Activated T-helper 2 cell treated with anti-CD3 and anti-CD28 coated beads, Interferon-gamma antibody, Interleukin-2, Interleukin-4, amounts not matched to agents 10 μg/mL and 5 μg/mL and 100 μg/mL, durations not matched to agents 14 hours and 24 hours and 36 hours (primary cell): ENCODE measurements at regions not wholly inside any gene's neighbourhood (a gene's known extent, or its start where the extent isn't known, plus 50 kb on each side); places are given as distances from the start of the nearest gene placed in this dataset.

Experiments used
- DNase-seq: peaks from one replicate; pipeline ENCODE4 v3.0.0; 2021; ENCODE audit warnings: low spot score
- H3K27ac Mint-ChIP-seq: one replicate; pipeline ENCODE4 v1.8.0; 2021; ENCODE audit warnings: mixed read lengths
- H3K27me3 Mint-ChIP-seq: one replicate; pipeline ENCODE4 v1.8.0; 2021; ENCODE audit warnings: low read depth, mixed read lengths
- H3K36me3 Mint-ChIP-seq: one replicate; pipeline ENCODE4 v1.8.0; 2021; ENCODE audit warnings: low read depth, mixed read lengths
- H3K4me1 Mint-ChIP-seq: one replicate; pipeline ENCODE4 v1.8.0; 2021; ENCODE audit warnings: low read depth, mixed read lengths
- H3K4me3 Mint-ChIP-seq: one replicate; pipeline ENCODE4 v1.8.0; 2021; ENCODE audit warnings: low read depth, mild to moderate bottlenecking, moderate library complexity, mixed read lengths
- H3K9me3 Mint-ChIP-seq: one replicate; pipeline ENCODE4 v1.8.0; 2021; ENCODE audit warnings: mixed read lengths
- intact Hi-C: fragments of 100-400 bp; cut with micrococcal nuclease; formaldehyde crosslinking; loops from one replicate; pipeline ENCODE4 v1.15.1; 2023

- H3K36me3 Mint-ChIP-seq, result no peaks in the 10 kb centered on the region
- peaks cover 4% of the 10 kb centered on the region for H3K9me3 Mint-ChIP-seq
- no peak overlapping the region for H3K4me3 Mint-ChIP-seq
- intact Hi-C loops, result no loop called here
- no peaks in the 10 kb centered on the region for H3K4me1 Mint-ChIP-seq
- no peak for DNase-seq
- H3K27me3 Mint-ChIP-seq, result no peaks in the 10 kb centered on the region
- no peak overlapping the region for H3K27ac Mint-ChIP-seq
Measured at GRCh38 chr5:97644206-97644605, 461.2 kb upstream of the RIOK2 start.

- no peak overlapping the region for H3K4me3 Mint-ChIP-seq
- intact Hi-C loops, result no loop called here
- DNase-seq, result no peak
- H3K27ac Mint-ChIP-seq, result no peak overlapping the region
- no peaks in the 10 kb centered on the region for H3K36me3 Mint-ChIP-seq
- H3K4me1 Mint-ChIP-seq, result no peaks in the 10 kb centered on the region
- H3K27me3 Mint-ChIP-seq, result no peaks in the 10 kb centered on the region
- peaks cover 4% of the 10 kb centered on the region for H3K9me3 Mint-ChIP-seq
Measured at GRCh38 chr5:97644896-97645295, 461.8 kb upstream of the RIOK2 start.

GRCh38 chr5:97657239-97657638 is 474.2 kb upstream of the RIOK2 start:
- Mint-ChIP-seq H3K4me1 (no peaks in the 10 kb centered on the region), H3K36me3 (no peaks in the 10 kb centered on the region), H3K27me3 (no peaks in the 10 kb centered on the region), H3K4me3 (no peak overlapping the region), H3K9me3 (no peaks in the 10 kb centered on the region), H3K27ac (no peak overlapping the region)
- DNase-seq, result no peak
- intact Hi-C loops, result no loop called here

- H3K4me1 Mint-ChIP-seq, result no peaks in the 10 kb centered on the region
- H3K36me3 Mint-ChIP-seq, result no peaks in the 10 kb centered on the region
- DNase-seq, result no peak
- no peaks in the 10 kb centered on the region for H3K27me3 Mint-ChIP-seq
- no peaks in the 10 kb centered on the region for H3K9me3 Mint-ChIP-seq
- no peak overlapping the region for H3K4me3 Mint-ChIP-seq
- intact Hi-C loops, result no loop called here
- H3K27ac Mint-ChIP-seq, result no peak overlapping the region
Measured at GRCh38 chr5:97658116-97658900, 475.3 kb upstream of the RIOK2 start.

- DNase-seq, result no peak
- no peaks in the 10 kb centered on the region for H3K9me3 Mint-ChIP-seq
- no peak overlapping the region for H3K27ac Mint-ChIP-seq
- no peak overlapping the region for H3K4me3 Mint-ChIP-seq
- no peaks in the 10 kb centered on the region for H3K36me3 Mint-ChIP-seq
- H3K4me1 Mint-ChIP-seq, result no peaks in the 10 kb centered on the region
- no peaks in the 10 kb centered on the region for H3K27me3 Mint-ChIP-seq
- intact Hi-C loops, result no loop called here
Measured at GRCh38 chr5:97666783-97667182, 483.7 kb upstream of the RIOK2 start.

GRCh38 chr5:97670447-97670846 is 487.4 kb upstream of the RIOK2 start:
- intact Hi-C loops, result no loop called here
- DNase-seq, result no peak
- H3K4me1 Mint-ChIP-seq, result no peaks in the 10 kb centered on the region

GRCh38 chr5:97676608-97677007 is 493.6 kb upstream of the RIOK2 start:
- Mint-ChIP-seq H3K4me1 (no peaks in the 10 kb centered on the region), H3K4me3 (no peak overlapping the region), H3K27ac (no peak overlapping the region), H3K9me3 (peaks cover 5% of the 10 kb centered on the region), H3K27me3 (no peaks in the 10 kb centered on the region), H3K36me3 (no peaks in the 10 kb centered on the region)
- DNase-seq, result no peak
- intact Hi-C loops, result no loop called here

More at GRCh38 chr5:97670447-97670846, 487.4 kb upstream of the RIOK2 start:
- no peak overlapping the region for H3K27ac Mint-ChIP-seq
- H3K9me3 Mint-ChIP-seq, result no peaks in the 10 kb centered on the region
- no peaks in the 10 kb centered on the region for H3K36me3 Mint-ChIP-seq
- H3K27me3 Mint-ChIP-seq, result no peaks in the 10 kb centered on the region
- H3K4me3 Mint-ChIP-seq, result no peak overlapping the region

- H3K36me3 Mint-ChIP-seq, result no peaks in the 10 kb centered on the region
- intact Hi-C loops, result no loop called here
- H3K27me3 Mint-ChIP-seq, result no peaks in the 10 kb centered on the region
- H3K27ac Mint-ChIP-seq, result no peak overlapping the region
- DNase-seq, result no peak
- no peaks in the 10 kb centered on the region for H3K4me1 Mint-ChIP-seq
- H3K4me3 Mint-ChIP-seq, result no peak overlapping the region
- no peaks in the 10 kb centered on the region for H3K9me3 Mint-ChIP-seq
Measured at GRCh38 chr5:97694091-97694490, 511.0 kb upstream of the RIOK2 start.

GRCh38 chr5:97714424-97714823 is 531.4 kb upstream of the RIOK2 start:
- H3K4me1 Mint-ChIP-seq, result no peaks in the 10 kb centered on the region
- no peak overlapping the region for H3K4me3 Mint-ChIP-seq
- H3K27ac Mint-ChIP-seq, result no peak overlapping the region
- H3K9me3 Mint-ChIP-seq, result no peaks in the 10 kb centered on the region
- no peak for DNase-seq
- H3K36me3 Mint-ChIP-seq, result no peaks in the 10 kb centered on the region
- no peaks in the 10 kb centered on the region for H3K27me3 Mint-ChIP-seq
- intact Hi-C loops, result no loop called here

- intact Hi-C loops, result no loop called here
- no peaks in the 10 kb centered on the region for H3K4me1 Mint-ChIP-seq
- no peaks in the 10 kb centered on the region for H3K36me3 Mint-ChIP-seq
- no peak for DNase-seq
- H3K9me3 Mint-ChIP-seq, result peaks cover 7% of the 10 kb centered on the region
- H3K27ac Mint-ChIP-seq, result no peak overlapping the region
- H3K4me3 Mint-ChIP-seq, result no peak overlapping the region
- H3K27me3 Mint-ChIP-seq, result no peaks in the 10 kb centered on the region
Measured at GRCh38 chr5:97726106-97726505, 543.1 kb upstream of the RIOK2 start.

- H3K36me3 Mint-ChIP-seq, result no peaks in the 10 kb centered on the region
- H3K9me3 Mint-ChIP-seq, result no peaks in the 10 kb centered on the region
- no peak overlapping the region for H3K27ac Mint-ChIP-seq
- intact Hi-C loops, result no loop called here
- H3K27me3 Mint-ChIP-seq, result no peaks in the 10 kb centered on the region
- H3K4me1 Mint-ChIP-seq, result no peaks in the 10 kb centered on the region
- DNase-seq, result no peak
- no peak overlapping the region for H3K4me3 Mint-ChIP-seq
Measured at GRCh38 chr5:97728920-97729319, 545.9 kb upstream of the RIOK2 start.

GRCh38 chr5:97729938-97730337 is 546.9 kb upstream of the RIOK2 start:
- Mint-ChIP-seq H3K27ac (no peak overlapping the region), H3K36me3 (no peaks in the 10 kb centered on the region), H3K9me3 (no peaks in the 10 kb centered on the region), H3K4me1 (no peaks in the 10 kb centered on the region), H3K4me3 (no peak overlapping the region), H3K27me3 (no peaks in the 10 kb centered on the region)
- no peak for DNase-seq
- intact Hi-C loops, result no loop called here

- Mint-ChIP-seq H3K27ac (no peak overlapping the region), H3K9me3 (no peaks in the 10 kb centered on the region), H3K36me3 (no peaks in the 10 kb centered on the region), H3K27me3 (no peaks in the 10 kb centered on the region), H3K4me3 (no peak overlapping the region), H3K4me1 (no peaks in the 10 kb centered on the region)
- DNase-seq, result no peak
- intact Hi-C loops, result no loop called here
Measured at GRCh38 chr5:97735209-97735608, 552.2 kb upstream of the RIOK2 start.

- H3K9me3 Mint-ChIP-seq, result no peaks in the 10 kb centered on the region
- H3K27me3 Mint-ChIP-seq, result no peaks in the 10 kb centered on the region
- no peak for DNase-seq
- no peak overlapping the region for H3K27ac Mint-ChIP-seq
- no peaks in the 10 kb centered on the region for H3K4me1 Mint-ChIP-seq
- H3K4me3 Mint-ChIP-seq, result no peak overlapping the region
- H3K36me3 Mint-ChIP-seq, result no peaks in the 10 kb centered on the region
- intact Hi-C loops, result no loop called here
Measured at GRCh38 chr5:97737608-97738007, 554.6 kb upstream of the RIOK2 start.
